ENCODE measurements at regions not wholly inside any gene's neighbourhood (a gene's known extent, or its start where the extent isn't known, plus 50 kb on each side); places are given as distances from the start of the nearest gene placed in this dataset.
"Not testable (repeated sequence)": the region's sequence is repeated elsewhere in the genome, so short reads cannot be mapped to it uniquely, and the experiment has no call there.

DNA sequence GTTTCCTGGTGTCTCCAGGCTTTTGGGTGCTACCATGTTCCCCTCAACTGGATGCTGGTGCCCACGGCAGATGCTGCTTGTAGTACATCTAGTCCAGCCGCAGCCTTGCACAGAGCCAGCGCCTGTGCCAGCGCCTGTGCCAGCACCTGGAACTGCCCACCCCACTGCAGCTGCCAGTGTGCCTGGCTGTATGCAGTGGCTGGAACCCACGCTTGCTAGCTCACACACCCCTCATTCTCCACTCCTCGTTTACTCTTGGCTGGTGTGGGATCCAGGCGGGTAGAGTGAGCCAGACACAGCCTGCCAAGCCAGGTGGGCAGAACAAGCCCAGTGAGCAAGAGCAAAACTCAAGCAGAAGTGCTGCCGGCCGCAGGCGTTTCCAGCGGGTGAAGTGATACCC lies 428.6 kb downstream of the SLITRK1 start:
- no peak for DNase-seq

DNA sequence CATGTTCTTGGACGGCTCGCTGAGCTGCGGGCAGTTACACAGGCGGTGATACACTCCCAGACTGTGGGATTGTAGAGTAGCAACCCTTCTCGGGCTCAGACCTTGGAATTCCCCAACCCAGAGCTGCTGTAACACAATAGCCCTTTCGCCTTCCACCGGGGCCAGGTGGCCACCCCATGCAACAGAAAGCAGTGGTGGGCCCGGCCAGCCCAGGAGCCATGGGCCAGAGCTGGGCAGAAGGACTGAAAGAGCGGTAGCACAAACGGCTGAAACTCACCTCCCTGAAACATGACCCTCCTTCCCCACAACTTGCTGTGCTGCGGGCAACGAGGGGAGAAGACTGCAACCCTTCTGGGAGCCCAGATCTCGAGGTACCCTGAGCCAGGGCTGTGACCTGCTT lies 429.0 kb downstream of the SLITRK1 start:
- no peak for DNase-seq

DNA sequence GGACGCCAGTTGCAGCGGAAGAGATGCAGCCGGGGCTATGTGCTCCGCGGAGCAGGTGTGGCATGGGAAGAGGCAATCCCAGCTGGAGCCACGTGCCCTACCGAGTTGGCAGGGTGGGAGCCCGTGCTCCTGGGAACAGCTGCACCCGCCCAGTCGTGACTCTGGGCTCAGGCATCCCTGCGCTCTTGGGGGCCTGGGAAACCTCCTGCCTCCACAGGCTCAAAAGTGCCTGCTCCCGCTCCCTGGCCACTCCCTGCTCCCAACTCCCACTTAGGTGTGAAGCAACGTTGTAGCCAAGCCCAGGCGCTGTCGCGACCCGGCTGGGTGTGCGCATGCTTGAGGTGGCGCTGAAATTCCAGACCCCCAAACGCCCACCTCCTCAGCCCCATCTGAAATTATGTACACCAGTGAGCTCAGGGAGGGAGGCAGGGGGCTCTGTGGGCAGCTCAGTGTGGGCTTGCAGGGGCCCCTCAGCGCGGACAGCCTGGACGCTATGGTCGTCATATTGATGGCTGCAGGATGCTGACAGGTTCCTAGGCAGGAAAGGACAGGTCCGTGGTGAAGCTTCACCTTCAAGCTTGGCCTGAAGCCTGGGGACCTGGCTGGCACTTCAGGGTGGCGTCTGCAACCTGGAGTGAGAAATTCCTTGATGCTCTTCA lies 429.9 kb downstream of the SLITRK1 start:
- no peak for DNase-seq

- no peak for DNase-seq
These were observed 431.7 kb downstream of the SLITRK1 start for GRCh38 chr13:83450591-83450990.

- no peak for DNase-seq
These were observed 432.4 kb downstream of the SLITRK1 start for GRCh38 chr13:83449668-83450395.

GRCh38 chr13:83440465-83440864 lies 441.8 kb downstream of the SLITRK1 start:
- no peak for DNase-seq

- DNase-seq, result not testable (repeated sequence)
These were observed 442.8 kb downstream of the SLITRK1 start for GRCh38 chr13:83439464-83439863.

DNA sequence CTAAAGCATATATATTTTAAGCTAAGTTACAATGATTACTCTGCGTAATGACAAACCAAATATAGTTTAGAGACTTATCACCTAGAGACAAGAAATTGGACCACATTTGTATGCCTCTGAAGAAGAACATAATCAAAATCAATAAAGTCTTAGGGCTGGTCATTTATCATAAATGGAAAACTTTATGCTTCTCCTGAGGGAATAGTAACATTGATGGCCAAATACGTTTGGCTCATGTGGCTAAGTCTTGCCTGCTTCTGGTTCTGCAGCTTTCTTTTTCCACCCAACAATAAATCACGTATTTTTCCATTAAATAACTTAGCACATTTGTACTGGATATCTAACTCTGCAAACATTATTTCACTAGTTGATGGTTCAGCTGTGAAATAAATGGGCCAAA lies 458.4 kb downstream of the SLITRK1 start:
- DNase-seq, result no peak

- no peak for DNase-seq
These were observed 458.9 kb downstream of the SLITRK1 start for GRCh38 chr13:83423381-83423780.

DNA sequence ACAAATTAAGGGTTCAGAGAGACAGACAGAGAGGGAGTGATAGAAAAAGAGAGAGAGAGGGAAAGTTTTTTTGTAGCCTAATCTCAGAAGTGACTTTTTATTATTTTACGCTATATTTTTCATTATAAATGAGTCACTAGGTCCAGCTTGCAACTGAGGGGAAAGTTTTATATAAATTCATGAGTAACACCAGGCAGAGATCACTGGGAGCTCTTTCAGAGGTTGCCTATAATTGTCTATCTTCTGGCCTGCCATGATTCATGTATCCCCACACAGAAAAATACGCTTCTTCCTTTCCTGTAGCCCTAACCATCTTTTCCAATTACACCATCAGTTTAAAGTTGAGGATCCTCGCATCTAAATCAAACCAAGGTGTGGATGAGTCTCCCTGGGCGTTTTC lies 467.9 kb downstream of the SLITRK1 start:
- no peak for DNase-seq

- DNase-seq, result no peak
These were observed 495.7 kb downstream of the SLITRK1 start for GRCh38 chr13:83386609-83387008.

- no peak for DNase-seq
These were observed 503.4 kb downstream of the SLITRK1 start for GRCh38 chr13:83378908-83379307.

- no peak for DNase-seq
These were observed 504.8 kb downstream of the SLITRK1 start for GRCh38 chr13:83377491-83377890.

DNA sequence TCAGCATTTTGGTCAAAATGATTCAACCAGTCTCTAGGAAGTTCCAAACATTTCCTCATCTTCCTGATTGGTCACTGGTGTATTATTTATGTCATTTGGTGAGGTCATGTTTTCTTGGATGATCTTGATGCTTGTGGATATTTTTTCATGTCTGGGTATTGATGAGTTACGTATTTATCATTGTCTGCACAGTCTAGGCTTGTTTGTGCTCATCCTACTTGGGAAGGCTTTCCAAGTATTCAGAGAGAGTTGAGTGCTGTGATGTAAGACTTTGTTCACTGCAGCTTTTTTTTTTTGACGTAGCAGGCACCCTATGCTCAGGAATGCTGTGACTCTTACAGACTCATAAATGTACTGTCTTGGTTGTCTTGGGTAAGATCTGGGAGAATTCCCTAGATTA lies 509.5 kb downstream of the SLITRK1 start:
- no peak for DNase-seq

GRCh38 chr13:83365723-83366122 lies 516.6 kb downstream of the SLITRK1 start:
- DNase-seq, result no peak

DNA sequence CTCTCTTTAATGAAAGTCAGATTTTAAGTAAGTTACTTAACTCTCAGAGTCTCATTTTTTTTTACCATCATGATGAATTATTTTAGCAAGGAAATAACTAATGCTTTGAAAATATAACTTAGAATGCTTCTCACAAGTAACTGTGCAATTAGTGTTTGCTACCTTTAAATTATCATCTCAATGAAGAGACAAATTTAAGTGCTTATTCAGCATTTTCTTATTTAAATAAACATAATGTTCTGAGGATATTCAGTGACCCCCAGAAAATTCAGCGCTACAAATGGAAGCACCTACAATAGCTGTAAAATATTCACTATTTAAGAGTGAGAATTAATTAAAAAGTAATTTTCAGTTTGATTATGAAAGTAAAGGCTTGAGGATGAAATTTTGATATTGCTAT lies 527.2 kb downstream of the SLITRK1 start:
- DNase-seq, result no peak

GRCh38 chr13:83352391-83352790 lies 529.9 kb downstream of the SLITRK1 start:
- no peak for DNase-seq

DNA sequence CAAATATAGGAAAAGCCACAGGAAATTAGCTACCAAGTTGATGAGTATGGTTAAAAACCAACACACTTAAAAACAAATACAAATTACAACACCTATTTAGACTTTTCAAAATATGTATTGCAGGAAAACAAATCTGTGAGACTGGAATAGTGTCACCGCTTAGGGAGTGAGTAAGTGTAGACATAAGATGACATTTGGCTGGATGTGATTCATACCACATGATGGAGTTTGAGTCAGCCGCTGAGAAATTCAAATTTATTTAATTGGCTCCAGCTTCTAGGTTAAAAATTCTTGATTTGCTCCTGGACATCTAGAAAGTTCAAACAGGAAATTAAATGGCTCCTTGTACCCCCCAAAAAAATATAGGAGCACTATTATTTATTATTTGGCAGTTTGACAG lies 531.7 kb downstream of the SLITRK1 start:
- no peak for DNase-seq

- DNase-seq, result no peak
These were observed 537.8 kb downstream of the SLITRK1 start for GRCh38 chr13:83344518-83344917.

GRCh38 chr13:83340170-83340569 lies 542.1 kb downstream of the SLITRK1 start:
- no peak for DNase-seq

- no peak for DNase-seq
These were observed 548.5 kb downstream of the SLITRK1 start for GRCh38 chr13:83333614-83334388.

GRCh38 chr13:83332751-83333150 lies 549.5 kb downstream of the SLITRK1 start:
- no peak for DNase-seq

DNA sequence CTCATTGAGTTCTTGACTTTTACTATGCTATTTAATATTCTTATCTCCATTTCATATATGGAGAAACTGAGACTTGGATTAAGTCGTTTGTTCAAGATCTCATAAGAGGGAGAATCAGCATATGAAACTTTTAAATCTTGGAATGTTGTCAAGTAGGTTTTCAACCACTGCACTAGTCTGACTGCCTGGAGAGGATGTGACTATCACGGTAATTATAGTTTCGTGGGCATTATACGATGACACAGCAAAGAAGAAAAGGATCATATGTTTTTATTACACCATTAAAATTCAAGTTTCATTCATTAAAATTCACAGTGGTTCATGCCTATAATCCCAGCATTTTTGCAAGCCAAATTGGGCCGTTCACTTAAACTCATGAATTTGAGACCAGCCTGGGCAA lies 555.2 kb downstream of the SLITRK1 start:
- DNase-seq, result no peak
